ENCODE measurements at regions not wholly inside any gene's neighbourhood (a gene's known extent, or its start where the extent isn't known, plus 50 kb on each side); places are given as distances from the start of the nearest gene placed in this dataset.

DNA sequence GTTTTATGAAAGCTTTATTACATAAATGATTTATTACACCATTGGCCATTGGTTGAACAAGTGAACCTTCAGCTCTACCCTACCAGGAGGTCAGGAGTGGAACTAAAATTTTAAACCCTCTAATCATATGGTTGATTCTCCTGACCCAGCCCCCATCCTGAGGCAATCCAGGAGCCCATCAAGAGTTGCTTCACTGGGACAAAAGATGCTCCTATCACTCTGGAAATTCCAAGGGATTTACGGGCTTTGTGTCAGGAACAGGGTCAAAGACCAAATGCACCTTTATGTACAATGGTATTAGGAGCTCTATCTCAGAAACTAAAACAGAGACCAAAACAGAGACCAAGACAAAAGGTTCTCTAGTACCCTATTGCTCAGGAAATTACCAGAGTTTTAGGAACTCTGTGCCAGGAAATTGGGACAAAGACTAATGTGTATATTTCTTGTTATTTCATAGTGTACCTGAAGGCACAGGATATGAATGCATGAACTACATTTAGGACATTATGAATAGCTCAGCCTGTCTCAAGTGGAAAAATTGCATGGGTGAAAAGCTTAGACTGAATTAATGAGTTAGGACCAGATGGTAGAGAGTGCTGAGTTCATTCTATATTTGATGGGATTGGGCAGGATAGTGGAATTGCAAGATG lies 171.7 kb upstream of the FLRT2 start (continued):
- TF ChIP-seq, protein P1, sequence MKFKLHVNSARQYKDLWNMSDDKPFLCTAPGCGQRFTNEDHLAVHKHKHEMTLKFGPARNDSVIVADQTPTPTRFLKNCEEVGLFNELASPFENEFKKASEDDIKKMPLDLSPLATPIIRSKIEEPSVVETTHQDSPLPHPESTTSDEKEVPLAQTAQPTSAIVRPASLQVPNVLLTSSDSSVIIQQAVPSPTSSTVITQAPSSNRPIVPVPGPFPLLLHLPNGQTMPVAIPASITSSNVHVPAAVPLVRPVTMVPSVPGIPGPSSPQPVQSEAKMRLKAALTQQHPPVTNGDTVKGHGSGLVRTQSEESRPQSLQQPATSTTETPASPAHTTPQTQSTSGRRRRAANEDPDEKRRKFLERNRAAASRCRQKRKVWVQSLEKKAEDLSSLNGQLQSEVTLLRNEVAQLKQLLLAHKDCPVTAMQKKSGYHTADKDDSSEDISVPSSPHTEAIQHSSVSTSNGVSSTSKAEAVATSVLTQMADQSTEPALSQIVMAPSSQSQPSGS (tag by site-specific recombination; IDR thresholded peaks at IDR 0.05; ENCODE audit: low read depth) = no peak
- TF ChIP-seq ZNF223 (tag by site-specific recombination; IDR thresholded peaks at IDR 0.05) = no peak

DNA sequence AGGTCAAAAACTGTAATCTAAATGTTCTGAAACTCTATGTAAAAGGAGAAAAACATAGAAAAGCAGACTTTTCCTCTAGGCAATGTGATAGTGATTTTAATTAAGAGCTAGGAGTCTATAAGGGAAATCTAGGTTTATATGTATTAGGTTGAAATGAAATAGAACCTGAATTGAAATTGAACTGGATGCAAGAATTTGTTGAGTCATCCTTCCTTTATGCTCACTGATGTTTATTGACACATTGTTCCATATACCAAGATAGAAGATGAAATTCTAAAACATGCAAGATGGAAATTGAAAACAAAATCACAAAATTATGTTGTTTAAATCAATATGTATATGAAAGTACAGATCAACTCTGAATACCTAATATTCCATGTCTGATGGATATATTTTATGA lies 170.4 kb upstream of the FLRT2 start:
- TF ChIP-seq ZNF37A (tag by site-specific recombination; IDR thresholded peaks at IDR 0.05) = no peak
- TF ChIP-seq ZNF707 (tag by site-specific recombination; IDR thresholded peaks at IDR 0.05) = no peak
- no peak for TF ChIP-seq ZXDB (tag by site-specific recombination; IDR thresholded peaks at IDR 0.05)
- no peak for TF ChIP-seq ZNF146 (tag by site-specific recombination; IDR thresholded peaks at IDR 0.05)
- TF ChIP-seq, protein P2, sequence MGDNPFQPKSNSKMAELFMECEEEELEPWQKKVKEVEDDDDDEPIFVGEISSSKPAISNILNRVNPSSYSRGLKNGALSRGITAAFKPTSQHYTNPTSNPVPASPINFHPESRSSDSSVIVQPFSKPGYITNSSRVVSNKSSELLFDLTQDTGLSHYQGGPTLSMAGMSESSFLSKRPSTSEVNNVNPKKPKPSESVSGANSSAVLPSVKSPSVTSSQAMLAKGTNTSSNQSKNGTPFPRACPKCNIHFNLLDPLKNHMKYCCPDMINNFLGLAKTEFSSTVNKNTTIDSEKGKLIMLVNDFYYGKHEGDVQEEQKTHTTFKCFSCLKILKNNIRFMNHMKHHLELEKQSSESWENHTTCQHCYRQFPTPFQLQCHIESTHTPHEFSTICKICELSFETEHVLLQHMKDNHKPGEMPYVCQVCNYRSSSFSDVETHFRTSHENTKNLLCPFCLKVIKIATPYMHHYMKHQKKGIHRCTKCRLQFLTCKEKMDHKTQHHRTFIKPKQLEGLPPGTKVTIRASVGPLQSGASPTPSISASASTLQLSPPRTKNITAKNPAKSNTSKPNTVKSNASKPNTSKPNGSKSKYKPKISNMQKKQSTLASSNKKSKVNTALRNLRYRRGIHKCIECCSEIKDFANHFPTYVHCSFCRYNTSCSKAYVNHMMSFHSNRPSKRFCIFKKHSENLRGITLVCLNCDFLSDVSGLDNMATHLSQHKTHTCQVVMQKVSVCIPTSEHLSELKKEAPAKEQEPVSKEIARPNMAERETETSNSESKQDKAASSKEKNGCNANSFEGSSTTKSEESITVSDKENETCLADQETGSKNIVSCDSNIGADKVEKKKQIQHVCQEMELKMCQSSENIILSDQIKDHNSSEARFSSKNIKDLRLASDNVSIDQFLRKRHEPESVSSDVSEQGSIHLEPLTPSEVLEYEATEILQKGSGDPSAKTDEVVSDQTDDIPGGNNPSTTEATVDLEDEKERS (tag by site-specific recombination; IDR thresholded peaks at IDR 0.05) = no peak
- TF ChIP-seq SCRT1 (tag by site-specific recombination; IDR thresholded peaks at IDR 0.05; ENCODE audit: borderline replicate concordance) = no peak
- TF ChIP-seq, protein P3, sequence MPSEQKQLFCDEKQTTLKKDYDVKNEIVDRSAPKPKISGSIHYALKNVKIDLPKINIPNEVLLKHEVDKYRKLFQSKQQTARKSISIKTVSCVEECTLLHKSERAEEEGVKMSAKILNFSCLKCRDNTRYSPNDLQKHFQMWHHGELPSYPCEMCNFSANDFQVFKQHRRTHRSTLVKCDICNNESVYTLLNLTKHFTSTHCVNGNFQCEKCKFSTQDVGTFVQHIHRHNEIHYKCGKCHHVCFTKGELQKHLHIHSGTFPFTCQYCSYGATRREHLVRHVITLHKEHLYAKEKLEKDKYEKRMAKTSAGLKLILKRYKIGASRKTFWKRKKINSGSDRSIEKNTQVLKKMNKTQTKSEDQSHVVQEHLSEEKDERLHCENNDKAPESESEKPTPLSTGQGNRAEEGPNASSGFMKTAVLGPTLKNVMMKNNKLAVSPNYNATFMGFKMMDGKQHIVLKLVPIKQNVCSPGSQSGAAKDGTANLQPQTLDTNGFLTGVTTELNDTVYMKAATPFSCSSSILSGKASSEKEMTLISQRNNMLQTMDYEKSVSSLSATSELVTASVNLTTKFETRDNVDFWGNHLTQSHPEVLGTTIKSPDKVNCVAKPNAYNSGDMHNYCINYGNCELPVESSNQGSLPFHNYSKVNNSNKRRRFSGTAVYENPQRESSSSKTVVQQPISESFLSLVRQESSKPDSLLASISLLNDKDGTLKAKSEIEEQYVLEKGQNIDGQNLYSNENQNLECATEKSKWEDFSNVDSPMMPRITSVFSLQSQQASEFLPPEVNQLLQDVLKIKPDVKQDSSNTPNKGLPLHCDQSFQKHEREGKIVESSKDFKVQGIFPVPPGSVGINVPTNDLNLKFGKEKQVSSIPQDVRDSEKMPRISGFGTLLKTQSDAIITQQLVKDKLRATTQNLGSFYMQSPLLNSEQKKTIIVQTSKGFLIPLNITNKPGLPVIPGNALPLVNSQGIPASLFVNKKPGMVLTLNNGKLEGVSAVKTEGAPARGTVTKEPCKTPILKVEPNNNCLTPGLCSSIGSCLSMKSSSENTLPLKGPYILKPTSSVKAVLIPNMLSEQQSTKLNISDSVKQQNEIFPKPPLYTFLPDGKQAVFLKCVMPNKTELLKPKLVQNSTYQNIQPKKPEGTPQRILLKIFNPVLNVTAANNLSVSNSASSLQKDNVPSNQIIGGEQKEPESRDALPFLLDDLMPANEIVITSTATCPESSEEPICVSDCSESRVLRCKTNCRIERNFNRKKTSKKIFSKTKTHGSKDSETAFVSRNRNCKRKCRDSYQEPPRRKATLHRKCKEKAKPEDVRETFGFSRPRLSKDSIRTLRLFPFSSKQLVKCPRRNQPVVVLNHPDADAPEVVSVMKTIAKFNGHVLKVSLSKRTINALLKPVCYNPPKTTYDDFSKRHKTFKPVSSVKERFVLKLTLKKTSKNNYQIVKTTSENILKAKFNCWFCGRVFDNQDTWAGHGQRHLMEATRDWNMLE (tag by site-specific recombination; conservative IDR thresholded peaks at IDR 0.05; ENCODE audit: low read depth) = no peak
- TF ChIP-seq ZNF248 (tag by site-specific recombination; IDR thresholded peaks at IDR 0.05) = no peak
- no peak for TF ChIP-seq ZNF473 (tag by site-specific recombination; IDR thresholded peaks at IDR 0.05)
- no peak for TF ChIP-seq ZFP37 (tag by site-specific recombination; IDR thresholded peaks at IDR 0.05)
- no peak for TF ChIP-seq ZNF394 (tag by site-specific recombination; IDR thresholded peaks at IDR 0.05; ENCODE audit: borderline replicate concordance)
- TF ChIP-seq, protein P4, sequence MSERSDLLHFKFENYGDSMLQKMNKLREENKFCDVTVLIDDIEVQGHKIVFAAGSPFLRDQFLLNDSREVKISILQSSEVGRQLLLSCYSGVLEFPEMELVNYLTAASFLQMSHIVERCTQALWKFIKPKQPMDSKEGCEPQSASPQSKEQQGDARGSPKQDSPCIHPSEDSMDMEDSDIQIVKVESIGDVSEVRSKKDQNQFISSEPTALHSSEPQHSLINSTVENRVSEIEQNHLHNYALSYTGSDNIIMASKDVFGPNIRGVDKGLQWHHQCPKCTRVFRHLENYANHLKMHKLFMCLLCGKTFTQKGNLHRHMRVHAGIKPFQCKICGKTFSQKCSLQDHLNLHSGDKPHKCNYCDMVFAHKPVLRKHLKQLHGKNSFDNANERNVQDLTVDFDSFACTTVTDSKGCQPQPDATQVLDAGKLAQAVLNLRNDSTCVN (tag by site-specific recombination; optimal IDR thresholded peaks at IDR 0.05) = no peak
- no peak for TF ChIP-seq RBAK (tag by site-specific recombination; IDR thresholded peaks at IDR 0.05)
- no peak for TF ChIP-seq ZNF169 (tag by site-specific recombination; IDR thresholded peaks at IDR 0.05)
- TF ChIP-seq ZNF514 (tag by site-specific recombination; IDR thresholded peaks at IDR 0.05) = no peak
- TF ChIP-seq ZSCAN23 (tag by site-specific recombination; IDR thresholded peaks at IDR 0.05) = no peak
- TF ChIP-seq ZBTB8A (tag by site-specific recombination; IDR thresholded peaks at IDR 0.05) = no peak
- TF ChIP-seq, protein P5, sequence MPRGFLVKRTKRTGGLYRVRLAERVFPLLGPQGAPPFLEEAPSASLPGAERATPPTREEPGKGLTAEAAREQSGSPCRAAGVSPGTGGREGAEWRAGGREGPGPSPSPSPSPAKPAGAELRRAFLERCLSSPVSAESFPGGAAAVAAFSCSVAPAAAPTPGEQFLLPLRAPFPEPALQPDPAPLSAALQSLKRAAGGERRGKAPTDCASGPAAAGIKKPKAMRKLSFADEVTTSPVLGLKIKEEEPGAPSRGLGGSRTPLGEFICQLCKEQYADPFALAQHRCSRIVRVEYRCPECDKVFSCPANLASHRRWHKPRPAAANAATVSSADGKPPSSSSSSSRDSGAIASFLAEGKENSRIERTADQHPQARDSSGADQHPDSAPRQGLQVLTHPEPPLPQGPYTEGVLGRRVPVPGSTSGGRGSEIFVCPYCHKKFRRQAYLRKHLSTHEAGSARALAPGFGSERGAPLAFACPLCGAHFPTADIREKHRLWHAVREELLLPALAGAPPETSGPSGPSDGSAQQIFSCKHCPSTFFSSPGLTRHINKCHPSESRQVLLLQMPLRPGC (tag by site-specific recombination; IDR thresholded peaks at IDR 0.05) = no peak
- Histone ChIP-seq H3K36me3 (ENCODE audit: control insufficient read depth in 2 of 2, insufficient read depth in 1 of 2, low read length in 2 of 2) (no peaks in the 10 kb centered on the region), H3K4me3 (ENCODE audit: low read depth, low read length) (no peak overlapping the region), H3K27ac (ENCODE audit: extremely low read depth, low read depth, low read length) (no peak overlapping the region), H3K9me3 (ENCODE audit: control insufficient read depth, insufficient read depth, low read depth, low read length) (no peaks in the 10 kb centered on the region), H3K4me1 (ENCODE audit: control insufficient read depth, insufficient read depth, low read length) (no peaks in the 10 kb centered on the region)
- POLR2A ChIA-PET = no interaction called here
- CTCF ChIA-PET = no interaction called here
